Spinal cord (tissue), 9 donors: ENCODE measurements at regions not wholly inside any gene's neighbourhood (a gene's known extent, or its start where the extent isn't known, plus 50 kb on each side); places are given as distances from the start of the nearest gene placed in this dataset.

Source experiments
- DNase-seq, 6 donors: peaks; one replicate each; pipeline versions ENCODE4 v3.0.0 to v3.0.0-alpha.2; 2013 to 2015; ENCODE audit warnings: low spot score in 6 of 6, low read depth in 4 of 6
- H3K27ac ChIP-seq: one replicate; pipeline ENCODE4 v1.5.1; 2013; ENCODE audit warnings: low read depth, low read length, control low read depth
- H3K27me3 ChIP-seq: one replicate; pipeline ENCODE4 v1.6.1; 2013; ENCODE audit warnings: low read length; ENCODE audit not compliant: control insufficient read depth, insufficient read depth
- H3K36me3 ChIP-seq: one replicate; pipeline ENCODE4 v1.6.1; 2013; ENCODE audit warnings: low read length; ENCODE audit not compliant: control insufficient read depth, insufficient read depth
- H3K4me1 ChIP-seq: one replicate; pipeline ENCODE4 v1.6.1; 2013; ENCODE audit warnings: low read length; ENCODE audit not compliant: control insufficient read depth, insufficient read depth
- H3K4me3 ChIP-seq: one replicate; pipeline ENCODE4 v1.5.1; 2013; ENCODE audit warnings: low read depth, low read length, control low read depth
- H3K9me3 ChIP-seq: one replicate; pipeline ENCODE4 v1.6.1; 2013; ENCODE audit warnings: low read length; ENCODE audit not compliant: control insufficient read depth, insufficient read depth
- WGBS: methylation state at CpG from one replicate; pipeline ENCODE4 v1.1.5; 2013; ENCODE audit warnings: missing lambda C conversion rate; ENCODE audit not compliant: insufficient coverage; 5-methylcytosine and 5-hydroxymethylcytosine counted together
- donor health status: healthy.

- no peak for DNase-seq
- H3K4me3 ChIP-seq = no peak overlapping the region
- H3K27me3 ChIP-seq = no peaks in the 10 kb centered on the region
- no peaks in the 10 kb centered on the region for H3K4me1 ChIP-seq
- no peaks in the 10 kb centered on the region for H3K36me3 ChIP-seq
- WGBS = no CpG with 5 or more reads among the region's 1 CpG
- no peaks in the 10 kb centered on the region for H3K9me3 ChIP-seq
- H3K27ac ChIP-seq = no peak overlapping the region
Measured at GRCh38 chr6:44722736-44723135, 335.2 kb downstream of the CDC5L start.

GRCh38 chr6:44723439-44724197, 336.1 kb downstream of the CDC5L start:
- DNase-seq = peak in 1 of 6 donors; percentile 30
- no peaks in the 10 kb centered on the region for H3K36me3 ChIP-seq
- 38% methylated on average over 1 of the region's 5 CpGs for WGBS

GRCh38 chr6:44725070-44725469, 337.6 kb downstream of the CDC5L start:
- Histone ChIP-seq H3K9me3 (no peaks in the 10 kb centered on the region), H3K27ac (no peak overlapping the region), H3K36me3 (no peaks in the 10 kb centered on the region), H3K4me3 (no peak overlapping the region), H3K4me1 (no peaks in the 10 kb centered on the region), H3K27me3 (no peaks in the 10 kb centered on the region)
- no peak for DNase-seq
- 100% methylated on average over 2 of the region's 4 CpGs for WGBS

More at GRCh38 chr6:44723439-44724197, 336.1 kb downstream of the CDC5L start:
- Histone ChIP-seq H3K4me1 (no peaks in the 10 kb centered on the region), H3K27ac (no peak overlapping the region), H3K27me3 (no peaks in the 10 kb centered on the region), H3K9me3 (no peaks in the 10 kb centered on the region), H3K4me3 (no peak overlapping the region)

GRCh38 chr6:44727651-44728630, 340.4 kb downstream of the CDC5L start:
- WGBS = 93% methylated on average over 44 of the region's 44 CpGs
- H3K36me3 ChIP-seq = no peaks in the 10 kb centered on the region
- no peaks in the 10 kb centered on the region for H3K4me1 ChIP-seq
- H3K9me3 ChIP-seq = no peaks in the 10 kb centered on the region
- H3K27ac ChIP-seq = no peak overlapping the region
- no peak for DNase-seq
- no peaks in the 10 kb centered on the region for H3K27me3 ChIP-seq
- H3K4me3 ChIP-seq = no peak overlapping the region

DNA sequence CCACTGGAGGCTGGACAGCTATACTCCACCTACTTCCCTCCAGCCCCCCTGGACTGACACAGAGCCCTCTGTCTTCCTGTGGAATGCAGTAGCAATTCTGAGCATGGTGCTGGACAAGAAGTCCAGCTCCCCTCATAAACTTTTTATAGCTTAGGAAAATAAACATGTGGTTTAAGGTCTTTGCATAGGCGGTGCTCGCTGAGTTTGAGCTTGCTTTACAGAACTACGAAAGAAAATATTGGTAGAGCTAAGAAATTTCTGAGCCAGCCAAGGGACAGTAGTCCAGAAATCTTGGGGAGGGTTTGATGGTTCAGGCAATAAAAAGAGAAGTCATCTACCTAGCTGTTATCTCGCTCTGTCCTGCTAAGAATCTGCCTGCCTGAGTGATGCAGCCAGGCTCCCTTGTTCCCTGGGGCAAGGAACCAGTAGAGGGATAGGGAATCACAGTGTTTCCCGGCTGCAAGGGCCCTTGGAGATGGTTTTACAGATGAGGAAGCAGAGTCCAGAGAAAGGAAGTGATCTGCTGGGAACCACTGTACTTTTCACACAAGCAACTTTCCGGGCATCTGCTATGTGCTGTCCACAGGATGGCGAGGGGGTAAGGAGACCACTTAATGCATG, 343.4 kb downstream of the CDC5L start:
- 71% methylated on average over 6 of the region's 7 CpGs for WGBS
- Histone ChIP-seq H3K36me3 (no peaks in the 10 kb centered on the region), H3K27ac (no peak overlapping the region), H3K9me3 (no peaks in the 10 kb centered on the region), H3K4me3 (no peak overlapping the region), H3K4me1 (no peaks in the 10 kb centered on the region), H3K27me3 (no peaks in the 10 kb centered on the region)
- no peak for DNase-seq

- no peak for DNase-seq
- Histone ChIP-seq H3K9me3 (no peaks in the 10 kb centered on the region), H3K36me3 (no peaks in the 10 kb centered on the region), H3K27me3 (no peaks in the 10 kb centered on the region), H3K4me3 (no peak overlapping the region), H3K27ac (no peak overlapping the region), H3K4me1 (no peaks in the 10 kb centered on the region)
- 88% methylated on average over 6 of the region's 6 CpGs for WGBS
Measured at GRCh38 chr6:44731485-44732095, 344.1 kb downstream of the CDC5L start.

DNA sequence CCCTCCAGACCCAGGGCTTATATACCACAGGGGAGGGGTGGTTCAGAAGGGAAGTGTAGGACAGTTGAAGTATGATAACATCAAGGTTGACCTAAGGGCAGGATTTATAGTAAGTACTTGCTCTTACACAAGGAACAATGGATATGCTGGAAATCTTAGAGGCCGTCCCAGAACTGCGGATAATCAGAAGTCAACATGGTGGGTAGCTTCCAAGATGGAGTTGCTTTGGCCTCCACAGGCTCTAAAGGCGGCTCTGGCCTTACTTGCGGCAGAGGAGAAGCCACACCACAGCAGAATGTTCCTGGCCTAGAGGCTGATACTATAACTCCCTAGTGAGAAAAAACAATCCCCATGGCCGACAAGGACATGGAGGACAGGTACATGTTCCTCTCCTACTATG, 344.7 kb downstream of the CDC5L start:
- DNase-seq = no peak
- Histone ChIP-seq H3K36me3 (no peaks in the 10 kb centered on the region), H3K27me3 (no peaks in the 10 kb centered on the region), H3K9me3 (no peaks in the 10 kb centered on the region), H3K27ac (no peak overlapping the region), H3K4me3 (no peak overlapping the region), H3K4me1 (no peaks in the 10 kb centered on the region)
- WGBS = 95% methylated on average over 5 of the region's 5 CpGs

- Histone ChIP-seq H3K27ac (no peak overlapping the region), H3K36me3 (no peaks in the 10 kb centered on the region), H3K4me1 (peaks cover 1% of the 10 kb centered on the region), H3K4me3 (no peak overlapping the region), H3K27me3 (no peaks in the 10 kb centered on the region), H3K9me3 (no peaks in the 10 kb centered on the region)
- 42% methylated on average over 3 of the region's 4 CpGs for WGBS
- DNase-seq = no peak
Measured at GRCh38 chr6:44733126-44733525, 345.6 kb downstream of the CDC5L start.

DNA sequence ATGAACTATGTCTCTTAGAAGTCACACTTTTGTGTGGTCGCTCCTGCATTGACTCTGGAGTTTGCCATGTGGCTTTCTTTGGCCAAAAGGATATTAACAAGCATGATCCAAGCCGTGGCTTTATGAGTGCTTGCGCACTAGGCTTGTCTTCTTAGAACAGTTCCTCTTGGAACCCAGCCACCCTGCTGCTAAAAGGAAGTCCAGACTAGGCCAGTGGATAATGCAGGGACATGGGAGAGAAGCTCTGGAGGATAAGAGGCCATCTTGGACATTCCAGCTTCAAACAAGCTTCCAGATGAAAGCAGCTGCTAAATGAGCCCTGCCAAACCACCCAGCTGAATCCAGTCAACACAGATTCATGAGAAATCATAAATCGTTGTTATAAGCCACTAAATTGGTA, 346.4 kb downstream of the CDC5L start:
- no peaks in the 10 kb centered on the region for H3K9me3 ChIP-seq
- DNase-seq = no peak
- H3K27ac ChIP-seq = no peak overlapping the region
- H3K27me3 ChIP-seq = no peaks in the 10 kb centered on the region
- peaks cover 9% of the 10 kb centered on the region for H3K4me1 ChIP-seq
- WGBS = 87% methylated on average over 4 of the region's 4 CpGs
- no peaks in the 10 kb centered on the region for H3K36me3 ChIP-seq
- no peak overlapping the region for H3K4me3 ChIP-seq
